OCI-LY3 (cell line): ENCODE measurements at regions not wholly inside any gene's neighbourhood (a gene's known extent, or its start where the extent isn't known, plus 50 kb on each side); places are given as distances from the start of the nearest gene placed in this dataset.

Experiments used
- H2AFZ ChIP-seq: fragments of 200-600, 300-600 bp; shearing (Covaris generic); 2 replicates; pipeline ENCODE4 v1.6.0; 2014; ENCODE audit warnings: antibody characterized with exemption, low read depth, low read length
- H3K27ac ChIP-seq: fragments of 200-600, 300-600 bp; sonication (generic); 2 replicates; pipeline ENCODE4 v1.5.1; 2014; ENCODE audit warnings: mild to moderate bottlenecking, low read length, moderate library complexity, mixed read lengths
- H3K27me3 ChIP-seq: fragments of 200-600, 300-600 bp; sonication (generic); 2 replicates; pipeline ENCODE4 v1.6.1; 2014; ENCODE audit warnings: low read depth, low read length, mixed read lengths
- H3K36me3 ChIP-seq: fragments of 200-600, 300-600 bp; sonication (generic); replicated peaks from 2 replicates; pipeline ENCODE3; 2014; ENCODE audit warnings: low read depth, low read length, mixed read lengths
- H3K4me1 ChIP-seq: fragments of 300-600, 200-600 bp; sonication (generic); 2 replicates; pipeline ENCODE4 v1.6.1; 2014; ENCODE audit warnings: low read length, mixed read lengths
- H3K4me2 ChIP-seq: fragments of 200-600, 300-600 bp; sonication (generic); 2 replicates; pipeline ENCODE4 v1.6.1; 2014; ENCODE audit warnings: low read length, mixed read lengths
- H3K4me3 ChIP-seq: fragments of 300-600, 200-600 bp; sonication (generic); 2 replicates; pipeline ENCODE4 v1.5.1; 2014; ENCODE audit warnings: antibody characterized with exemption, mild to moderate bottlenecking, low read length, moderate library complexity
- H3K79me2 ChIP-seq: fragments of 300-600, 200-600 bp; shearing (Covaris generic); 2 replicates; pipeline ENCODE4 v1.6.1; 2014; ENCODE audit warnings: mild to moderate bottlenecking, low read length, mixed read lengths
- H3K9ac ChIP-seq: fragments of 300-600, 200-600 bp; shearing (Covaris generic); 2 replicates; pipeline ENCODE4 v1.6.0; 2014; ENCODE audit warnings: mild to moderate bottlenecking, low read length, moderate library complexity
- H3K9me3 ChIP-seq: fragments of 200-600, 300-600 bp; shearing (Covaris generic); 2 replicates; pipeline ENCODE4 v1.6.1; 2014; ENCODE audit warnings: low read length, mixed read lengths; ENCODE audit not compliant: insufficient read depth
- H4K20me1 ChIP-seq: fragments of 200-600, 300-600 bp; sonication (generic); 2 replicates; pipeline ENCODE4 v1.6.1; 2016; ENCODE audit warnings: low read length, mixed read lengths; ENCODE audit not compliant: insufficient read depth
- CTCF ChIP-seq: fragments of 200-600, 300-600 bp; sonication (generic); IDR thresholded peaks from 2 replicates; pipeline ENCODE4 v1.5.1; 2014; ENCODE audit warnings: antibody characterized with exemption, low read length, low read depth
- EZH2phosphoT487 ChIP-seq: fragments of 200-600 bp; shearing (Covaris generic); IDR thresholded peaks from 2 replicates; pipeline ENCODE4 v1.6.1; 2018; ENCODE audit warnings: antibody characterized with exemption, mixed run types, low read depth

GRCh38 chr3:182405759-182406158 lies 387.5 kb upstream of the ATP11B start:
- no peak overlapping the region for H3K4me3 ChIP-seq
- H3K79me2 ChIP-seq: no peaks in the 10 kb centered on the region
- H3K4me1 ChIP-seq: peaks cover 26% of the 10 kb centered on the region
- no peaks in the 10 kb centered on the region for H3K27me3 ChIP-seq
- no peak overlapping the region for H2AFZ ChIP-seq
- no peak overlapping the region for H3K9ac ChIP-seq
- H3K9me3 ChIP-seq: no peaks in the 10 kb centered on the region
- H3K27ac ChIP-seq: no peak overlapping the region
- H4K20me1 ChIP-seq: no peaks in the 10 kb centered on the region
- H3K36me3 ChIP-seq: no peaks in the 10 kb centered on the region
- TF ChIP-seq EZH2phosphoT487 (no peak), CTCF (no peak)
- no peak overlapping the region for H3K4me2 ChIP-seq

- Histone ChIP-seq H3K9me3 (no peaks in the 10 kb centered on the region), H3K27ac (no peak overlapping the region), H4K20me1 (no peaks in the 10 kb centered on the region), H3K36me3 (no peaks in the 10 kb centered on the region), H3K9ac (no peak overlapping the region), H3K27me3 (no peaks in the 10 kb centered on the region), H3K4me3 (no peak overlapping the region), H2AFZ (no peak overlapping the region), H3K79me2 (no peaks in the 10 kb centered on the region), H3K4me2 (no peak overlapping the region), H3K4me1 (peaks cover 36% of the 10 kb centered on the region)
- TF ChIP-seq EZH2phosphoT487 (no peak), CTCF (no peak)
Measured at GRCh38 chr3:182406786-182407185, 386.5 kb upstream of the ATP11B start.

- Histone ChIP-seq H2AFZ (0 out of 2 replicates have a peak overlapping the region, but pooled peaks have one; percentile 13), H3K4me1 (peaks cover 69% of the 10 kb centered on the region), H3K36me3 (no peaks in the 10 kb centered on the region), H3K4me2 (peak overlapping the region; percentile 63), H3K9me3 (no peaks in the 10 kb centered on the region), H3K27ac (peak overlapping the region; percentile 87), H4K20me1 (no peaks in the 10 kb centered on the region), H3K79me2 (no peaks in the 10 kb centered on the region), H3K27me3 (no peaks in the 10 kb centered on the region), H3K9ac (peak overlapping the region; percentile 45; the same call in 1 of the 2 replicates), H3K4me3 (peak overlapping the region; percentile 30)
- TF ChIP-seq CTCF (no peak), EZH2phosphoT487 (no peak)
Measured at GRCh38 chr3:182410051-182410450, 383.3 kb upstream of the ATP11B start.

GRCh38 chr3:182412066-182412465 lies 381.2 kb upstream of the ATP11B start:
- Histone ChIP-seq H3K27me3 (no peaks in the 10 kb centered on the region), H3K79me2 (no peaks in the 10 kb centered on the region), H2AFZ (no peak overlapping the region; the same call in 1 of the 2 replicates), H4K20me1 (no peaks in the 10 kb centered on the region), H3K4me3 (no peak overlapping the region), H3K9me3 (no peaks in the 10 kb centered on the region), H3K36me3 (no peaks in the 10 kb centered on the region), H3K4me2 (peak overlapping the region; percentile 50), H3K9ac (peak overlapping the region; percentile 40; the same call in 1 of the 2 replicates), H3K4me1 (peaks cover 69% of the 10 kb centered on the region), H3K27ac (peak overlapping the region; percentile 87)
- no peak for TF ChIP-seq EZH2phosphoT487
- TF ChIP-seq CTCF: no peak
